Natural killer cell (primary cell): ENCODE measurements at regions not wholly inside any gene's neighbourhood (a gene's known extent, or its start where the extent isn't known, plus 50 kb on each side); places are given as distances from the start of the nearest gene placed in this dataset.

Experiments used
- ATAC-seq, 3 donors: fragments of 150-1000 bp in 2 of 3; fragments of 200-7000 bp in 1 of 3; cut with Tn5 transposase; 1 replicate in 1 of 3; 2 replicates in 2 of 3; pipeline ENCODE4 v1.10.0; 2021; ENCODE audit warnings: mild to moderate bottlenecking in 2 of 3, moderate library complexity in 2 of 3
- DNase-seq, 2 donors: peaks; one replicate each; pipeline versions ENCODE4 v3.0.0 to v3.0.0-alpha.2; 2013 to 2021; ENCODE audit warnings: mixed read lengths in 1 of 2
- H3K27ac ChIP-seq: one replicate; pipeline ENCODE4 v1.5.1; 2013; ENCODE audit warnings: mild to moderate bottlenecking, low read length
- H3K27me3 ChIP-seq: one replicate; pipeline ENCODE4 v1.6.1; 2013; ENCODE audit warnings: low read length; ENCODE audit not compliant: control insufficient read depth, insufficient read depth
- H3K36me3 ChIP-seq: one replicate; pipeline ENCODE4 v1.6.1; 2013; ENCODE audit warnings: low read length; ENCODE audit not compliant: control insufficient read depth, insufficient read depth
- H3K4me1 ChIP-seq: one replicate; pipeline ENCODE4 v1.6.1; 2013; ENCODE audit warnings: low read length; ENCODE audit not compliant: control insufficient read depth, insufficient read depth
- H3K4me3 ChIP-seq: one replicate; pipeline ENCODE4 v1.5.1; 2013; ENCODE audit warnings: low read length
- H3K9me3 ChIP-seq: one replicate; pipeline ENCODE4 v1.6.1; 2013; ENCODE audit warnings: low read length; ENCODE audit not compliant: control insufficient read depth, insufficient read depth
- H3K27ac Mint-ChIP-seq, 2 donors: one replicate each; pipeline ENCODE4 v1.8.0; 2022; ENCODE audit warnings: mild to moderate bottlenecking in 2 of 2, mixed read lengths in 2 of 2, moderate library complexity in 1 of 2
- H3K27me3 Mint-ChIP-seq, 2 donors: one replicate each; pipeline ENCODE4 v1.8.0; 2022; ENCODE audit warnings: low read depth in 2 of 2, mixed read lengths in 2 of 2
- H3K36me3 Mint-ChIP-seq: one replicate; pipeline ENCODE4 v1.8.0; 2022; ENCODE audit warnings: mixed read lengths
- H3K4me1 Mint-ChIP-seq, 2 donors: one replicate each; pipeline ENCODE4 v1.8.0; 2022; ENCODE audit warnings: mixed read lengths in 2 of 2
- H3K4me3 Mint-ChIP-seq: one replicate; pipeline ENCODE4 v1.8.0; 2022; ENCODE audit warnings: mild to moderate bottlenecking, moderate library complexity, mixed read lengths
- H3K9me3 Mint-ChIP-seq, 2 donors: one replicate each; pipeline ENCODE4 v1.8.0; 2022; ENCODE audit warnings: mixed read lengths in 2 of 2
- WGBS: methylation state at CpG from one replicate; pipeline ENCODE4 v1.1.7; 2013; ENCODE audit warnings: missing lambda C conversion rate; ENCODE audit not compliant: insufficient coverage; 5-methylcytosine and 5-hydroxymethylcytosine counted together
- intact Hi-C: fragments of 100-400 bp; cut with micrococcal nuclease; formaldehyde crosslinking; loops from one replicate; pipeline ENCODE4 v1.14.2; 2022
- TF ChIP-seq, protein P1 (sequence below): fragments of 200-600 bp; IDR thresholded peaks from one replicate; pipeline ENCODE4 v1.8.0; 2022; ENCODE audit warnings: antibody characterized with exemption

DNA sequence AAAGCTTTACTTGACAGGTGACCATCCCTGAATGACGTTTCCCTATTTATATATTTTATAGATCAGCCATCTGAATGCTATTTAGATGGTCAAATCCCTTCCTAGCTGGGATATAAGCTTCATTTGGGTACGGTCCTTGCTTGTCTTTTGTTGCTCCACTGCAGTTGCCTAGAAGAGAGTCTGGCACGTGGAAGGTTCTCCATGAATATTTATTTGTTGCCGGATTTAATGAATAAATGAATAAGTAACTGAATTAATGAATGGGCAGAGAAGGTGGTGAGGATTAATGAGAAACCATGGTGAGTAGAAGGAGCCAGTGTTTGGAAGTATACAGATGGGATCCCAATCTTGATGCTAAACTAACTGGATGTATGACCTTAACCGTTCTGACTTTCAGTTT lies 222.1 kb downstream of the LPIN1 start:
- Histone ChIP-seq H3K4me3 (no peak overlapping the region), H3K36me3 (no peaks in the 10 kb centered on the region), H3K27ac (no peak overlapping the region), H3K9me3 (no peaks in the 10 kb centered on the region), H3K4me1 (no peaks in the 10 kb centered on the region), H3K27me3 (peaks cover 5% of the 10 kb centered on the region)
- Mint-ChIP-seq H3K9me3 (peaks cover under 1 to 4% of the 10 kb centered on the region in 2 donors), H3K4me1 (no peaks in the 10 kb centered on the region), H3K27ac (no peak overlapping the region), H3K27me3 (peaks cover 49 to 54% of the 10 kb centered on the region in 2 donors), H3K36me3 (peaks cover 31% of the 10 kb centered on the region), H3K4me3 (no peak overlapping the region)
- ATAC-seq (no peak), DNase-seq (no peak)
- 88% methylated on average over 5 of the region's 5 CpGs for WGBS
- intact Hi-C loops = no loop called here
- TF ChIP-seq, protein P1, sequence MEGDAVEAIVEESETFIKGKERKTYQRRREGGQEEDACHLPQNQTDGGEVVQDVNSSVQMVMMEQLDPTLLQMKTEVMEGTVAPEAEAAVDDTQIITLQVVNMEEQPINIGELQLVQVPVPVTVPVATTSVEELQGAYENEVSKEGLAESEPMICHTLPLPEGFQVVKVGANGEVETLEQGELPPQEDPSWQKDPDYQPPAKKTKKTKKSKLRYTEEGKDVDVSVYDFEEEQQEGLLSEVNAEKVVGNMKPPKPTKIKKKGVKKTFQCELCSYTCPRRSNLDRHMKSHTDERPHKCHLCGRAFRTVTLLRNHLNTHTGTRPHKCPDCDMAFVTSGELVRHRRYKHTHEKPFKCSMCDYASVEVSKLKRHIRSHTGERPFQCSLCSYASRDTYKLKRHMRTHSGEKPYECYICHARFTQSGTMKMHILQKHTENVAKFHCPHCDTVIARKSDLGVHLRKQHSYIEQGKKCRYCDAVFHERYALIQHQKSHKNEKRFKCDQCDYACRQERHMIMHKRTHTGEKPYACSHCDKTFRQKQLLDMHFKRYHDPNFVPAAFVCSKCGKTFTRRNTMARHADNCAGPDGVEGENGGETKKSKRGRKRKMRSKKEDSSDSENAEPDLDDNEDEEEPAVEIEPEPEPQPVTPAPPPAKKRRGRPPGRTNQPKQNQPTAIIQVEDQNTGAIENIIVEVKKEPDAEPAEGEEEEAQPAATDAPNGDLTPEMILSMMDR = no peak

DNA sequence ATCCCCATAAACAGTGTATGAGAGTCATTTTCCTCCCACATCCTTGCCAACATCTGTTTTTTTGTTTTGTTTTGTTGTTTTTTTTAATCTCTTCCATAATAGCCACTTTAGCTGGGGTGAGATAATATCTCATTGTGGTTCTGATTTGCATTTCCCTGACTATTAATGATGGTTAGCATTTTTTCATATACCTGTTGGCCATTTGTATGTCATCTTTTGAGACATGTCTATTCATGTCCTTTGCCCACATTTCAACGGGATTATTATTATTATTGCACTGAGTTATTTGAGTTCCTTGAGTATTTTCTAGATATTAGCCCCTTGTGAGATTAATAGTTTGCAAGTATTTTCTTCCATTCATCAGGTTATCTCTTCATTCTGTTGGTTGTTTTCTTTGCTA lies 223.3 kb downstream of the LPIN1 start:
- no peaks in the 10 kb centered on the region for H3K4me1 ChIP-seq
- no peak overlapping the region for H3K27ac ChIP-seq
- Mint-ChIP-seq H3K4me1 (no peaks in the 10 kb centered on the region), H3K27ac (no peak overlapping the region), H3K9me3 (peaks cover 4 to 11% of the 10 kb centered on the region in 2 donors), H3K36me3 (peaks cover 41% of the 10 kb centered on the region), H3K4me3 (no peak overlapping the region), H3K27me3 (peaks cover 48 to 54% of the 10 kb centered on the region in 2 donors)
- no peaks in the 10 kb centered on the region for H3K36me3 ChIP-seq
- no CpG with 5 or more reads among the region's 1 CpG for WGBS
- intact Hi-C loops = no loop called here
- H3K4me3 ChIP-seq = no peak overlapping the region
- peaks cover 5% of the 10 kb centered on the region for H3K9me3 ChIP-seq
- DNase-seq = no peak
- TF ChIP-seq, protein P1 = no peak
- no peak for ATAC-seq
- H3K27me3 ChIP-seq = peaks cover 5% of the 10 kb centered on the region

DNA sequence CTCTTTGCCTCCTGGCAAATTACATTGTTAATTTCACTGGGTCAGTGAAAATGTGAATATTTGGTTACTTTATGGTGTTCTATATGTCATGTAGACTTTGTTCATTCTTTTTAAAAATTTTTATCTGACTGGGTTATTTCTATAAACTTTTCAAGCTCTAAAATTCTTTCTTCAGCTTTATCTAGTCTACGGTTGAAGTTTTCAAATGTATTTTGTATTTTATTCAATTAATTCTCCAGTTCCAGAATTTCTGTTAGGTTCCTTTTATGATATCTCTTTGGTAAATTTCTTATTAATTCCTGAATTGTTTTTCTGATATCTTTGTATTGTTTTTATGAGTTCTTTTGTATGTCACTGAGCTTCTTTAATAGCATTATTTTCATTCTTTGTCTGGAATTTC lies 228.1 kb downstream of the LPIN1 start:
- no peak for ATAC-seq
- TF ChIP-seq, protein P1 = no peak
- Histone ChIP-seq H3K27me3 (peaks cover 5% of the 10 kb centered on the region), H3K27ac (no peak overlapping the region), H3K9me3 (peaks cover 12% of the 10 kb centered on the region), H3K36me3 (no peaks in the 10 kb centered on the region), H3K4me3 (no peak overlapping the region), H3K4me1 (no peaks in the 10 kb centered on the region)
- no CpG with 5 or more reads among the region's 1 CpG for WGBS
- H3K4me1 Mint-ChIP-seq = peaks cover 0 to 5% of the 10 kb centered on the region in 2 donors
- no peak overlapping the region for H3K4me3 Mint-ChIP-seq
- peaks cover 54% of the 10 kb centered on the region for H3K36me3 Mint-ChIP-seq
- peaks cover 4 to 18% of the 10 kb centered on the region in 2 donors for H3K9me3 Mint-ChIP-seq
- H3K27ac Mint-ChIP-seq = no peak overlapping the region
- DNase-seq = no peak
- peaks cover 63 to 80% of the 10 kb centered on the region in 2 donors for H3K27me3 Mint-ChIP-seq
- intact Hi-C loops = no loop called here

DNA sequence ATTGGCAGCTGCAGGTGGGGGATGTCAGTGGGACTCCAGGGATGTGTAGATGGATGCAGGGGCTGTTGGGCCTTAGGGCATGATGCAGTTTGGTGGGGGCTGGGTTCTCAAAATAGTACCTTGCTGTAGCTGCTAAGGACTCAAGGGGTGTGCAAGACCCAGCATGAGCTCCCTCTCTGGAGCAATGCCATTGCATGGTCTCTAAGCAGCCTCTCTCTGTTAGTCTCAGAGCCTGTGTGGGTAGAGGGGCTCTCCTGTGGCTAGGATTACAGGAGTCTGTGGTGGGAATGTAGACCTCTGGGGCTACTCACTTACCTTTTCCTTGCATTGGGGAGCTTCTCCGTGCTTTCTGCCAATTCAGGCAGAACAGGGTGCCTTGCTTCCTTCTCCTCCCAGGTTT lies 228.9 kb downstream of the LPIN1 start:
- peaks cover 51% of the 10 kb centered on the region for H3K36me3 Mint-ChIP-seq
- DNase-seq (no peak), ATAC-seq (no peak)
- Histone ChIP-seq H3K4me1 (no peaks in the 10 kb centered on the region), H3K36me3 (no peaks in the 10 kb centered on the region), H3K9me3 (peaks cover 12% of the 10 kb centered on the region), H3K27ac (no peak overlapping the region), H3K27me3 (peaks cover 5% of the 10 kb centered on the region), H3K4me3 (no peak overlapping the region)
- peaks cover 0 to 5% of the 10 kb centered on the region in 2 donors for H3K4me1 Mint-ChIP-seq
- WGBS = 83% methylated on average over 1 of the region's 1 CpG
- intact Hi-C loops = no loop called here
- H3K27me3 Mint-ChIP-seq = peaks cover 59 to 76% of the 10 kb centered on the region in 2 donors
- no peak overlapping the region for H3K4me3 Mint-ChIP-seq
- H3K9me3 Mint-ChIP-seq = peaks cover 4 to 18% of the 10 kb centered on the region in 2 donors
- TF ChIP-seq, protein P1 = no peak
- no peak overlapping the region for H3K27ac Mint-ChIP-seq
